ENCODE measurements at regions not wholly inside any gene's neighbourhood (a gene's known extent, or its start where the extent isn't known, plus 50 kb on each side); places are given as distances from the start of the nearest gene placed in this dataset.
A peak's percentile ranks its signal among the peaks of the same experiment; 100 is the strongest.

GRCh38 chr1:189357317-189357716, 1120.3 kb downstream of the BRINP3 start:
- DNase-seq (ENCODE audit: low spot score), result no peak

- DNase-seq (ENCODE audit: low spot score), result no peak
Measured at GRCh38 chr1:189369612-189370011, 1108.1 kb downstream of the BRINP3 start.

DNA sequence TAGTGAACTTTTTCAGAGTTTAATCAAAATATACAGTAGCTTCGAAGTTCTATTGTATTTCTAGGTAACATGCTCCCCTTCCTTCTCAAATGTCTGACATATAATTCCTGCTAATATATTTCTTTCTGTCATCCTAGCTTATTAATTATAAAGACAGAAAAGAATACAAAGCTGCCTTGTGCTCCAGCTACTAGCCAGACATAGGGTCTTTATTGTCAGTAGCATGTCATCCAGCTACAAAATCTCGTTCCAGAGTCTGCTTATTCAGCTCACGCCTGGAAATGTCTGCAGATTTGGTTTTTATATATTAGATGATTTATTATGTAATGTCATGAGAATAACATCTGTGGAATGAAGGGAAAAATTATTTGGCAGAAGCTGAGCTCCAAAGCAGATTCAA, 1102.8 kb downstream of the BRINP3 start:
- no peak for DNase-seq (ENCODE audit: low spot score)

- peak; percentile 4 for DNase-seq (ENCODE audit: low spot score)
Measured at GRCh38 chr1:189405419-189405818, 1072.2 kb downstream of the BRINP3 start.

GRCh38 chr1:189409774-189410173, 1067.9 kb downstream of the BRINP3 start:
- DNase-seq (ENCODE audit: low spot score), result no peak

GRCh38 chr1:189424746-189425331, 1052.8 kb downstream of the BRINP3 start:
- DNase-seq (ENCODE audit: low spot score), result no peak

- DNase-seq (ENCODE audit: low spot score), result peak; percentile 62
Measured at GRCh38 chr1:189429610-189430009, 1048.1 kb downstream of the BRINP3 start.

DNA sequence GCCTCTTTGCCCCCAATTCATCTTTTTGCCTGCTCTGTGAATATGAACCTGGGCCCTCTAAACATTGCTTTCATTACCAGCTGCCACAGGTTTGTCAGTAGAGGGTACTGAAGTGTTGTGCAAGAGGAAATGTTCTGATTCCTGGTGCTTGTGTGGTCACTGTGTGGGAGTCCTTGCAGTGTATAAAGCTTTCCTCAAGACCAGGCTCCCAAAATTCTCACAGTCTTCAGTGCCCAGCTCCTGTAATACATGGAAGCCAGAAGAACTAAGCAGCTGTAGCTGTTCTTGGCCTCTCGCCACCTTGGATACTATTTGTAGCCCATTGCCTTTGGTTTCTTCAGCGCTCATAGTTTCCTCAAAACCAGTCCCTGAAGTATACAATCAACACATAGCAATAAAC, 1046.2 kb downstream of the BRINP3 start:
- no peak for DNase-seq (ENCODE audit: low spot score)

DNA sequence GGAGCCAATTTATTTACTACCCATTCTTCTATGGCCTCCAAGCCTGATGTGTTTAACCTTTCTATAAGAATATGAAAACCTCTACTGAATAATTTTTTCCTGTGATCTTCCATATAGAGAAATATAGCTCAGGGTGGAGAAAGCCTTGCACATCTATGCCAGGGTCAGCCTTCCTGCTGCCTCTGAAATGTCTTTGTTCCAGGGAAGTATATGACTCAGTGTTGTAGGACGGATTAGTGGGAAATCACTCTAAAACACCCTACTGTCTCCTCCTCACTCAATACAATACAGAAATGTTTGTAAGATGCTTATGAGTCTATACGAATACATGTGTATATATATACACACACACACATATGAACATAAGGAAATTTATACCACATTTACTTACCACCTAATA, 1044.9 kb downstream of the BRINP3 start:
- DNase-seq (ENCODE audit: low spot score), result no peak

DNA sequence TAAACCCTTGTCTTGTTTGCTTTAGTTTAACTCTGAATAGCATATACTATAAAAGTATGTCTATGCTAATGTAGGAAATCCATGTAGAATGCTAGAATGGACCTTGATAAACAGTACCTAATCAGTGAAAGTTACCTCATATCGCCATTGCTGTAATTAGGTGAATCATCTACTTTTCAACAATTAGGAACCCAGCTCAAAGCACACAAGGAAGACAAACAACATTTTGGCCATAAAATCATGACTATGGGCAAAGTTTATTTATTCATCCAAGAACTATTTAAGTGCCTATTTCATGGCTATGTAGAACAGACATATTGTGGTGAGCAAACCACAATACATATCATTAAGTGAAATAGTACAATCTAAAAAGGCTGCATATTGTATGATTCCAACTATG, 1043.2 kb downstream of the BRINP3 start:
- no peak for DNase-seq (ENCODE audit: low spot score)

- no peak for DNase-seq (ENCODE audit: low spot score)
Measured at GRCh38 chr1:189435398-189435797, 1042.3 kb downstream of the BRINP3 start.

DNA sequence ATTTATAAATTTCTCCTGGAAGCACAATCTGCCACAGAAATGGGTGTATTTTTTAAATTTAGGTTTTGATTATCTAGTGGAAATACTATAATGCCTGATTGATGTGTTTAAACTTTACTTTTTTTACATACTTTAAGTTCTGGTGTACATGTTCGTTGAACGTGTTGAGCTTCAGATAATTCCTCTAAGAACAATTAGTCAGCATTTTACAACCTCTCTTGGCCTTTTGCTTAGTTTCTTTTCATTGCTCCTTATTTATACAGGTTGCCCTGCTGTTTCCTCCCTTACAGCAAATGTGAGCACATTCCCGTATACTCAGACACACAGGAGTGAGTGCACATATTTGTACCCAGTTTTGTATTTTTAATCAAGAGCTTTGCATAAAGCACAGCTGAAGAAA, 1038.9 kb downstream of the BRINP3 start:
- DNase-seq (ENCODE audit: low spot score), result no peak

- DNase-seq (ENCODE audit: low spot score), result no peak
Measured at GRCh38 chr1:189463166-189463565, 1014.5 kb downstream of the BRINP3 start.

- DNase-seq (ENCODE audit: low spot score), result no peak
Measured at GRCh38 chr1:189496768-189497167, 980.9 kb downstream of the BRINP3 start.

DNA sequence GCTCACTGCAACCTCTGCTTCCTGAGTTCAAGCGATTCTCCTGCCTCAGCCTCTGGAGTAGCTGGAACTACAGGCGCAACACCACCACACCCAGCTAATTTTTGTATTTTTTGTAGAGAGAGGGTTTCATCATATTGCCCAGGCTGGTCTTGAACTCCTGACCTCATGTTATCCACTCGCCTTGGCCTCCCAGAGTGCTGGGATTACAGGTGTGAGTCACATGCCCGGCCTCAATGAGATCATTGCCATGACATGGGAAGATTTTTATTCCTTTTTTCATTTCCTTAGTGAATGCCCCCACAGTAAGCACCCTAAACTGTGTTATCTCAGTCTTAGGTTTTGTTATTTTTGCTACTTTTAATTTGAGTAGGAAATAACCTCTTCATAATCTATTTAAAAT, 977.9 kb downstream of the BRINP3 start:
- no peak for DNase-seq (ENCODE audit: low spot score)

- DNase-seq (ENCODE audit: low spot score), result no peak
Measured at GRCh38 chr1:189500778-189501177, 976.9 kb downstream of the BRINP3 start.

- no peak for DNase-seq (ENCODE audit: low spot score)
Measured at GRCh38 chr1:189510827-189511226, 966.8 kb downstream of the BRINP3 start.

GRCh38 chr1:189513091-189513490, 964.6 kb downstream of the BRINP3 start:
- no peak for DNase-seq (ENCODE audit: low spot score)

- no peak for DNase-seq (ENCODE audit: low spot score)
Measured at GRCh38 chr1:189522441-189522840, 955.2 kb downstream of the BRINP3 start.

- DNase-seq (ENCODE audit: low spot score), result no peak
Measured at GRCh38 chr1:189524501-189524900, 953.2 kb downstream of the BRINP3 start.

- DNase-seq (ENCODE audit: low spot score), result no peak
Measured at GRCh38 chr1:189530162-189530561, 947.5 kb downstream of the BRINP3 start.

DNA sequence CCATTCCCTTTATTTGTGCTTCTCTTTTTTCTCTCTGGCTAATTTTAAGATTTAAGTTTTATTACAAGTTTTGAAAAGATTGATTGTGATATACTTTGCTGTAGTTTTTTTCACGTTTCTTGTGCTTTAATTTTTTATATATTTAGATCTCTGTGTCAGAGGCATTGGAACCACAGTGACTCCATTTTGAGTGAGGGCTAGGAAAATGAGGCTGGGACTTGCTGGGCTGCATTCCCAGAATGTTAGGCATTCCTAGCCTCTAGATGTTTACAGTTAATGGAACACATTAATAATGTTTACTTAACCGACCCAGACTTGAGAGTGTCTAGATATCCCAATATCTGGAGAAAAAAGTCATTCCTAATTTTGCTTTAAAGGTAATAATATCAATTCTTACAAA, 939.4 kb downstream of the BRINP3 start:
- no peak for DNase-seq (ENCODE audit: low spot score)

- DNase-seq (ENCODE audit: low spot score), result no peak
Measured at GRCh38 chr1:189550498-189550897, 927.2 kb downstream of the BRINP3 start.

- no peak for DNase-seq (ENCODE audit: low spot score)
Measured at GRCh38 chr1:189563784-189564183, 913.9 kb downstream of the BRINP3 start.

DNA sequence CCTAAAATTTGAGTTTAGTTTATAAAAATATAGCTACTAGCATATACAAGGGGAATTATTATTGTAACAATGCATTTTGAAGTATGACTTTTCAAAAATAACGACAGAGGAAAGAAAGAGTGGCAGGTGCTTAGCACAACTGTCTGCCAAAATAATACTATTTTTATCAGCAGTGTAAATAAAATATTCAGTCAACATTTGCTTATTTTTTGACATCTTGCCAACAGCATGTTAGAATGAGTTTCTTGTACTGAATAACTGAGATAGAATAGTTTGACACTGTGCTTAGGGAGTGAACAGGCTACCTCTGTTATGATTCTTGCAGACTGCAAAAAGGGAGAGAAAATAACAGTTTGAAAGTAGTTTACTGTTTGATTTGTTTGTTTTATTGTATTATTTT, 909.8 kb downstream of the BRINP3 start:
- no peak for DNase-seq (ENCODE audit: low spot score)

All from iPS-NIHi11 (cell line).